Neuronal stem cell (in vitro differentiated cells): ENCODE measurements at regions not wholly inside any gene's neighbourhood (a gene's known extent, or its start where the extent isn't known, plus 50 kb on each side); places are given as distances from the start of the nearest gene placed in this dataset.

ENCODE experiments used
- DNase-seq: peaks from one replicate; pipeline ENCODE4 v3.0.0-alpha.2; 2013; ENCODE audit warnings: low spot score
- H2AFZ ChIP-seq: one replicate; pipeline ENCODE4 v1.6.1; 2013; ENCODE audit warnings: mild to moderate bottlenecking, low read length, inconsistent platforms
- H2AK5ac ChIP-seq: 2 replicates; pipeline ENCODE4 v1.6.1; 2013; ENCODE audit warnings: low read depth, mild to moderate bottlenecking, inconsistent platforms, low read length, moderate library complexity, mixed read lengths
- H2BK120ac ChIP-seq: 2 replicates; pipeline ENCODE4 v1.6.1; 2013; ENCODE audit warnings: low read depth, mild to moderate bottlenecking, inconsistent platforms, low read length, moderate library complexity, mixed read lengths
- H2BK12ac ChIP-seq: one replicate; pipeline ENCODE4 v1.6.1; 2013; ENCODE audit warnings: low read length, inconsistent platforms
- H2BK15ac ChIP-seq: 2 replicates; pipeline ENCODE4 v1.6.1; 2013; ENCODE audit warnings: mild to moderate bottlenecking, low read length, inconsistent platforms, mixed read lengths
- H2BK5ac ChIP-seq: one replicate; pipeline ENCODE4 v1.6.1; 2013; ENCODE audit warnings: inconsistent platforms, mild to moderate bottlenecking, low read length, moderate library complexity
- H3K14ac ChIP-seq: one replicate; pipeline ENCODE4 v1.6.1; 2013; ENCODE audit warnings: low read length, inconsistent platforms
- H3K18ac ChIP-seq: 2 replicates; pipeline ENCODE4 v1.6.1; 2013; ENCODE audit warnings: low read length, inconsistent platforms
- H3K23ac ChIP-seq: 2 replicates; pipeline ENCODE4 v1.6.1; 2013; ENCODE audit warnings: low read depth, mild to moderate bottlenecking, mixed read lengths, low read length, inconsistent platforms; ENCODE audit not compliant: poor library complexity
- H3K27ac ChIP-seq: replicated peaks from 3 replicates; pipeline ENCODE4 v1.5.1; 2013; ENCODE audit warnings: low read length, inconsistent platforms
- H3K27me3 ChIP-seq, 3 experiments: 2 replicates each; pipeline ENCODE4 v1.6.1; 2013; ENCODE audit warnings: low read length in 3 of 3, mild to moderate bottlenecking in 2 of 3, inconsistent platforms in 1 of 3, low read depth in 1 of 3, mixed read lengths in 1 of 3, moderate library complexity in 1 of 3; ENCODE audit not compliant: control insufficient read depth in 3 of 3, insufficient read depth in 3 of 3
- H3K36me3 ChIP-seq, 2 donors: replicated peaks in 1 of 2; 2 replicates each; pipeline ENCODE4 v1.6.1; 2013; ENCODE audit warnings: low read length in 2 of 2; ENCODE audit not compliant: control insufficient read depth in 2 of 2, insufficient read depth in 2 of 2
- H3K4ac ChIP-seq: 2 replicates; pipeline ENCODE4 v1.6.1; 2013; ENCODE audit warnings: inconsistent platforms, mild to moderate bottlenecking, low read length, moderate library complexity
- H3K4me1 ChIP-seq, 2 donors: 1 replicate in 1 of 2; 2 replicates in 1 of 2; pipeline ENCODE4 v1.6.1; 2013; ENCODE audit warnings: low read length in 2 of 2, low read depth in 1 of 2; ENCODE audit not compliant: control insufficient read depth in 2 of 2, insufficient read depth in 1 of 2
- H3K4me2 ChIP-seq: one replicate; pipeline ENCODE4 v1.6.1; 2013; ENCODE audit warnings: mild to moderate bottlenecking, low read length, inconsistent platforms; ENCODE audit not compliant: insufficient read depth, poor library complexity, severe bottlenecking
- H3K4me3 ChIP-seq, 2 donors: 2 replicates each; pipeline ENCODE4 v1.5.1; 2013; ENCODE audit warnings: low read length in 2 of 2, mild to moderate bottlenecking in 2 of 2, inconsistent platforms in 1 of 2, moderate library complexity in 1 of 2
- H3K79me1 ChIP-seq: one replicate; pipeline ENCODE4 v1.6.1; 2013; ENCODE audit warnings: low read depth, mild to moderate bottlenecking, inconsistent platforms, low read length, moderate library complexity
- H3K9ac ChIP-seq: one replicate; pipeline ENCODE4 v1.6.1; 2013; ENCODE audit warnings: mild to moderate bottlenecking, low read depth, low read length, inconsistent platforms; ENCODE audit not compliant: poor library complexity
- H3K9me3 ChIP-seq, 2 donors: replicated peaks in 1 of 2; 2 replicates each; pipeline versions ENCODE3 to v1.6.1; 2013; ENCODE audit warnings: low read length in 2 of 2, mild to moderate bottlenecking in 2 of 2, inconsistent platforms in 1 of 2, low read depth in 1 of 2, mixed read lengths in 1 of 2, moderate library complexity in 1 of 2; ENCODE audit not compliant: control insufficient read depth in 2 of 2, insufficient read depth in 1 of 2
- H4K8ac ChIP-seq: one replicate; pipeline ENCODE4 v1.6.1; 2013; ENCODE audit warnings: low read depth, mild to moderate bottlenecking, inconsistent platforms, low read length, moderate library complexity
- H4K91ac ChIP-seq: one replicate; pipeline ENCODE4 v1.6.1; 2013; ENCODE audit warnings: low read length, low read depth, mild to moderate bottlenecking, inconsistent platforms; ENCODE audit not compliant: poor library complexity
- WGBS, 2 donors: extraction: QIAGEN DNeasy Blood & Tissue Kit; methylation state at CpG; one replicate each; pipeline ENCODE4 v1.1.7; 2013; ENCODE audit warnings: missing lambda C conversion rate in 2 of 2, mixed read lengths in 1 of 2; ENCODE audit not compliant: insufficient read length in 2 of 2, insufficient replicate concordance in 1 of 2; ENCODE audit errors: extremely low coverage in 2 of 2; 5-methylcytosine and 5-hydroxymethylcytosine counted together

- Histone ChIP-seq H3K4me3 (no peak overlapping the region), H3K4ac (no peak overlapping the region), H3K18ac (no peak overlapping the region), H3K14ac (no peak overlapping the region), H3K27ac (no peak overlapping the region), H3K4me2 (no peak overlapping the region), H4K8ac (no peak overlapping the region), H2BK5ac (no peak overlapping the region), H3K27me3 (no peaks in the 10 kb centered on the region), H3K79me1 (no peaks in the 10 kb centered on the region), H3K4me1 (peaks cover 0 to 3% of the 10 kb centered on the region in 2 donors), H2AK5ac (no peak overlapping the region), H3K9ac (no peak overlapping the region), H3K36me3 (no peaks in the 10 kb centered on the region), H4K91ac (no peak overlapping the region), H3K9me3 (peaks cover 0 to 1% of the 10 kb centered on the region in 2 donors), H2BK15ac (no peak overlapping the region), H3K23ac (no peak overlapping the region), H2AFZ (peak overlapping the region; percentile 54), H2BK12ac (no peak overlapping the region), H2BK120ac (no peak overlapping the region)
- no peak for DNase-seq
- no CpG with 5 or more reads among the region's 1 CpG for WGBS, 2 donors
Measured at GRCh38 chr12:30144777-30145683, 361.3 kb upstream of the TMTC1 start.

DNA sequence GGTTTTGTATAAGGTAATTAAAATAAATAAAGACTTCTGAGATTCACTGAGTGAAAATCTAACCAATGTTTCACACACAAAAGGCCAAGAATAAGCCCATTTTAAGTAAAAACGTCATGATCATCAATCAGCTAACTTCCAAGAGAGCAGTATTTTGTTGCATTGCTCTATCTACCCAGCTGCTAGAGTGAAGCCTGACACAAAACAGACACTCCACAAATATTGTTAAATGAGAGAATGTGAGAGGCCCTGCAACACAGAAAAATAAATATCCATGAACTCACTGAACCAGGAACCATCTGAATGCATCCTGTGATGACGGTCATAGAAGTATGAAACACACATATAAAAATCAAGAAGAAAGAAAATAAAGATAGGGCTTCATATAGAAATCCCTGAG, 358.6 kb upstream of the TMTC1 start:
- Histone ChIP-seq H3K14ac (no peak overlapping the region), H3K27me3 (no peaks in the 10 kb centered on the region), H3K79me1 (no peaks in the 10 kb centered on the region), H2BK5ac (no peak overlapping the region), H3K18ac (no peak overlapping the region), H3K4me1 (peaks cover 3 to 4% of the 10 kb centered on the region in 2 donors), H3K4me3 (no peak overlapping the region), H3K9me3 (peaks cover 0 to 4% of the 10 kb centered on the region in 2 donors), H3K4me2 (no peak overlapping the region), H2BK120ac (no peak overlapping the region), H3K4ac (no peak overlapping the region), H4K8ac (no peak overlapping the region), H3K9ac (no peak overlapping the region), H2AK5ac (no peak overlapping the region), H2BK15ac (no peak overlapping the region), H2BK12ac (no peak overlapping the region), H2AFZ (no peak overlapping the region), H4K91ac (no peak overlapping the region), H3K36me3 (no peaks in the 10 kb centered on the region), H3K23ac (no peak overlapping the region), H3K27ac (no peak overlapping the region)
- no peak for DNase-seq
- no CpG with 5 or more reads among the region's 2 CpGs for WGBS, 2 donors

DNA sequence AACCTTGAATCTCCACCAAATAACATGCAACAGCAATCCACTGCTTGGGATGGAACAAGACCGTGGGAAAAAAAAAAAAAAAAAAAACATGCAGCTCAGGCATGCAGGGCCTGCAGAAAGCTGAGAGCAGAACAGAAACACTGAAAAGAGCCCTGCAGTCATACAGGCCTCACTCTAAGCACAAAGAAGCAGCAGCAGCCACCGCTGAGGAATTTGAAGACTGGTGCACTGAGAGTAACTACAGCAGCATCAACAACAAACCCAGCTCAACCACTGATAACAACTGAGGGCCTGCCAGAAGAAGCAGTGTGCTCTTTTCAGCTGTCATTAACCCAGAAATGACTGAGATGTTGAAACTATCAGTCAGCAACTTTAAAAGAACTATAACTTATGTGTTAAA, 354.7 kb upstream of the TMTC1 start:
- H2BK120ac ChIP-seq: no peak overlapping the region
- no peak overlapping the region for H2BK12ac ChIP-seq
- H3K4me2 ChIP-seq: no peak overlapping the region
- no peak overlapping the region for H4K91ac ChIP-seq
- no peak overlapping the region for H3K14ac ChIP-seq
- H4K8ac ChIP-seq: no peak overlapping the region
- no peak overlapping the region for H3K23ac ChIP-seq
- no peak overlapping the region for H2AK5ac ChIP-seq
- no peaks in the 10 kb centered on the region for H3K36me3 ChIP-seq
- WGBS, 2 donors: no CpG with 5 or more reads among the region's 2 CpGs
- peak overlapping the region; percentile 18 for H2AFZ ChIP-seq
- H2BK15ac ChIP-seq: no peak overlapping the region
- peaks cover 0 to 4% of the 10 kb centered on the region in 2 donors for H3K9me3 ChIP-seq
- H3K27me3 ChIP-seq: no peaks in the 10 kb centered on the region
- H3K4ac ChIP-seq: no peak overlapping the region
- H3K27ac ChIP-seq: peak overlapping the region; percentile 2
- H3K9ac ChIP-seq: no peak overlapping the region
- peak; percentile 48 for DNase-seq
- H2BK5ac ChIP-seq: no peak overlapping the region
- no peak overlapping the region for H3K18ac ChIP-seq
- no peaks in the 10 kb centered on the region for H3K79me1 ChIP-seq
- H3K4me1 ChIP-seq: peaks cover 0 to 4% of the 10 kb centered on the region in 2 donors
- no peak overlapping the region for H3K4me3 ChIP-seq

GRCh38 chr12:30136696-30137095, 353.0 kb upstream of the TMTC1 start:
- Histone ChIP-seq H2BK120ac (no peak overlapping the region), H3K36me3 (no peaks in the 10 kb centered on the region), H3K4me3 (no peak overlapping the region), H3K27me3 (no peaks in the 10 kb centered on the region), H4K91ac (no peak overlapping the region), H3K79me1 (no peaks in the 10 kb centered on the region), H2BK15ac (no peak overlapping the region), H2AFZ (no peak overlapping the region), H3K9me3 (peaks cover 0 to 4% of the 10 kb centered on the region in 2 donors), H2BK5ac (no peak overlapping the region), H4K8ac (no peak overlapping the region), H3K23ac (no peak overlapping the region), H3K27ac (no peak overlapping the region), H3K9ac (no peak overlapping the region), H2BK12ac (no peak overlapping the region), H3K4me2 (no peak overlapping the region), H3K4me1 (peaks cover 0 to 4% of the 10 kb centered on the region in 2 donors), H3K4ac (no peak overlapping the region), H2AK5ac (no peak overlapping the region), H3K14ac (no peak overlapping the region), H3K18ac (no peak overlapping the region)
- no peak for DNase-seq
- WGBS, 2 donors: no CpG with 5 or more reads among the region's 2 CpGs
